D341Med (cell line): ENCODE measurements at regions not wholly inside any gene's neighbourhood (a gene's known extent, or its start where the extent isn't known, plus 50 kb on each side); places are given as distances from the start of the nearest gene placed in this dataset.

Experiments
- DNase-seq: peaks from one replicate; pipeline ENCODE4 v3.0.0; 2012; ENCODE audit warnings: low spot score

GRCh38 chr2:111652038-111652437 lies 232.0 kb downstream of the ANAPC1 start:
- DNase-seq, result no peak

GRCh38 chr2:111652681-111653080 lies 231.3 kb downstream of the ANAPC1 start:
- DNase-seq, result no peak

GRCh38 chr2:111653103-111653624 lies 230.8 kb downstream of the ANAPC1 start:
- no peak for DNase-seq

- DNase-seq, result no peak
Observed at GRCh38 chr2:111653913-111654312, 230.1 kb downstream of the ANAPC1 start.

GRCh38 chr2:111654829-111655228 lies 229.2 kb downstream of the ANAPC1 start:
- DNase-seq, result no peak

- DNase-seq, result no peak
Observed at GRCh38 chr2:111656436-111656835, 227.6 kb downstream of the ANAPC1 start.

- DNase-seq, result no peak
Observed at GRCh38 chr2:111656894-111657293, 227.1 kb downstream of the ANAPC1 start.

- no peak for DNase-seq
Observed at GRCh38 chr2:111657351-111657975, 226.5 kb downstream of the ANAPC1 start.

GRCh38 chr2:111659361-111660333 lies 224.3 kb downstream of the ANAPC1 start:
- DNase-seq, result no peak

- DNase-seq, result no peak
Observed at GRCh38 chr2:111660811-111661210, 223.2 kb downstream of the ANAPC1 start.

- DNase-seq, result no peak
Observed at GRCh38 chr2:111661286-111661940, 222.6 kb downstream of the ANAPC1 start.

GRCh38 chr2:111662039-111662770 lies 221.8 kb downstream of the ANAPC1 start:
- no peak for DNase-seq

- DNase-seq, result no peak
Observed at GRCh38 chr2:111662771-111663470, 221.1 kb downstream of the ANAPC1 start.

GRCh38 chr2:111663471-111664274 lies 220.3 kb downstream of the ANAPC1 start:
- DNase-seq, result no peak

- no peak for DNase-seq
Observed at GRCh38 chr2:111664275-111664850, 219.6 kb downstream of the ANAPC1 start.

GRCh38 chr2:111665011-111665410 lies 219.0 kb downstream of the ANAPC1 start:
- DNase-seq, result no peak

- no peak for DNase-seq
Observed at GRCh38 chr2:111665551-111666116, 218.4 kb downstream of the ANAPC1 start.

GRCh38 chr2:111666160-111666559 lies 217.8 kb downstream of the ANAPC1 start:
- no peak for DNase-seq

- no peak for DNase-seq
Observed at GRCh38 chr2:111667001-111667400, 217.0 kb downstream of the ANAPC1 start.
